PC-3 (cell line): ENCODE measurements at regions not wholly inside any gene's neighbourhood (a gene's known extent, or its start where the extent isn't known, plus 50 kb on each side); places are given as distances from the start of the nearest gene placed in this dataset.

Source experiments
- ATAC-seq: fragments of 200-7000 bp; cut with Tn5 transposase; 2 replicates; pipeline ENCODE4 v1.9.1; 2020; ENCODE audit warnings: mild to moderate bottlenecking, moderate library complexity
- BruUV-seq: library from RNA; stranded (reverse); fragments of 400-500 nt; replicated peaks from 2 replicates; lab custom pipeline; 2021; lab: Mats Ljungman, UMichigan
- CTCF ChIA-PET: fragments of 300-600 bp; sonication (Branson Sonifier 250); formaldehyde crosslinking; loops from one replicate; lab custom pipeline; 2022; ENCODE audit warnings: antibody characterized with exemption; lab: Charles Lee
- POLR2A ChIA-PET: fragments of 300-600 bp; sonication (Branson Sonifier 250); formaldehyde crosslinking; loops from one replicate; lab custom pipeline; 2022; ENCODE audit warnings: antibody characterized with exemption; ENCODE audit not compliant: unreplicated experiment; lab: Charles Lee
- DNase-seq: peaks from one replicate; pipeline ENCODE4 v3.0.0-alpha.2; 2015
- H2AFZ ChIP-seq: fragments of 300-600 bp; sonication (generic); 2 replicates; pipeline ENCODE4 v1.6.0; 2016; ENCODE audit warnings: antibody characterized with exemption, low read length
- H3F3A ChIP-seq: fragments of 300-600 bp; sonication (generic); one replicate; pipeline ENCODE4 v1.6.0; 2017; ENCODE audit warnings: antibody characterized with exemption, low read length, control low read depth, mild to moderate bottlenecking; ENCODE audit not compliant: unreplicated experiment
- H3K27ac ChIP-seq: fragments of 300-600 bp; sonication (generic); 2 replicates; pipeline ENCODE4 v1.5.1; 2016; ENCODE audit warnings: mild to moderate bottlenecking, low read length
- H3K27me3 ChIP-seq: fragments of 300-600 bp; sonication (generic); 2 replicates; pipeline ENCODE4 v1.6.1; 2016; ENCODE audit warnings: low read length, mixed read lengths
- H3K36me3 ChIP-seq: fragments of 300-600 bp; sonication (generic); 2 replicates; pipeline ENCODE4 v1.6.1; 2016; ENCODE audit warnings: low read depth, mixed run types, low read length, mixed read lengths
- H3K4me1 ChIP-seq: fragments of 300-600 bp; sonication (generic); 2 replicates; pipeline ENCODE4 v1.5.1; 2016; ENCODE audit warnings: low read length; ENCODE audit not compliant: insufficient read depth
- H3K4me2 ChIP-seq: fragments of 300-600 bp; sonication (generic); 2 replicates; pipeline ENCODE4 v1.6.0; 2016; ENCODE audit warnings: low read length
- H3K4me3 ChIP-seq: fragments of 300-600 bp; sonication (generic); 2 replicates; pipeline ENCODE4 v1.5.1; 2016; ENCODE audit warnings: mild to moderate bottlenecking, low read length, mixed read lengths
- H3K79me2 ChIP-seq: fragments of 300-600 bp; sonication (generic); 2 replicates; pipeline ENCODE4 v1.6.1; 2017; ENCODE audit warnings: low read length, mixed read lengths
- H3K9ac ChIP-seq: fragments of 300-600 bp; sonication (generic); 2 replicates; pipeline ENCODE4 v1.6.0; 2016; ENCODE audit warnings: mild to moderate bottlenecking, low read length
- H3K9me2 ChIP-seq: fragments of 300-600 bp; sonication (generic); replicated peaks from 2 replicates; pipeline ENCODE4 v1.6.1; 2016; ENCODE audit warnings: mixed run types, low read length, mixed read lengths
- H3K9me3 ChIP-seq: fragments of 300-600 bp; sonication (generic); 2 replicates; pipeline ENCODE4 v1.6.1; 2016; ENCODE audit warnings: low read length, mixed read lengths
- H4K20me1 ChIP-seq: fragments of 300-600 bp; sonication (generic); 2 replicates; pipeline ENCODE4 v1.6.1; 2016; ENCODE audit warnings: low read length, mixed read lengths
- EZH2 ChIP-seq: fragments of 300-600 bp; sonication (generic); IDR thresholded peaks from one replicate; pipeline ENCODE4 v1.6.1; 2017; ENCODE audit warnings: antibody characterized with exemption, mild to moderate bottlenecking, low read length; ENCODE audit not compliant: unreplicated experiment
- EZH2phosphoT487 ChIP-seq: fragments of 300-600 bp; sonication (generic); IDR thresholded peaks from 2 replicates; pipeline ENCODE4 v1.6.1; 2018; ENCODE audit warnings: mild to moderate bottlenecking, antibody characterized with exemption, low read length, borderline replicate concordance
- intact Hi-C: fragments of 100-400 bp; cut with micrococcal nuclease; formaldehyde crosslinking; loops from 2 replicates; pipeline ENCODE4 v1.9.0; 2023
- TF ChIP-seq, protein P1 (sequence below): fragments of 300-600 bp; sonication (generic); conservative IDR thresholded peaks from 2 replicates; pipeline ENCODE4 v1.5.1; 2017; ENCODE audit warnings: antibody characterized with exemption, low read depth, mild to moderate bottlenecking, low read length

DNA sequence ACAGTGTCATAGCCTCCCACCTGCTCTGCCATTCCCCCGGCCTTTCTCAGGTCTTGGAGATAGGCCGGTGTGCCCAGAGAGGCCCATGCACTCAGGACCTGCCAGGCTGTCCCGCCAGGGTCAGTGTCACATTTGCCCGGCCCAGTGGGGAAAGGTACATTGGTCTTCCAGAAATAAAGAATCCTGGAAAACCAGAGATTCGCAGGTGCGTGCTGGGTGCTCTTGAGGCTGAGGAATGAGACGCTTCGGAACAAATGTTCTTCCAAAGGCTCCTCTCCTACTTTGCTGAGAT, 205.8 kb upstream of the RTL1 start:
- no TSS peak for BruUV-seq
- H4K20me1 ChIP-seq, result no peaks in the 10 kb centered on the region
- intact Hi-C loops, result no loop called here
- TF ChIP-seq, protein P1, sequence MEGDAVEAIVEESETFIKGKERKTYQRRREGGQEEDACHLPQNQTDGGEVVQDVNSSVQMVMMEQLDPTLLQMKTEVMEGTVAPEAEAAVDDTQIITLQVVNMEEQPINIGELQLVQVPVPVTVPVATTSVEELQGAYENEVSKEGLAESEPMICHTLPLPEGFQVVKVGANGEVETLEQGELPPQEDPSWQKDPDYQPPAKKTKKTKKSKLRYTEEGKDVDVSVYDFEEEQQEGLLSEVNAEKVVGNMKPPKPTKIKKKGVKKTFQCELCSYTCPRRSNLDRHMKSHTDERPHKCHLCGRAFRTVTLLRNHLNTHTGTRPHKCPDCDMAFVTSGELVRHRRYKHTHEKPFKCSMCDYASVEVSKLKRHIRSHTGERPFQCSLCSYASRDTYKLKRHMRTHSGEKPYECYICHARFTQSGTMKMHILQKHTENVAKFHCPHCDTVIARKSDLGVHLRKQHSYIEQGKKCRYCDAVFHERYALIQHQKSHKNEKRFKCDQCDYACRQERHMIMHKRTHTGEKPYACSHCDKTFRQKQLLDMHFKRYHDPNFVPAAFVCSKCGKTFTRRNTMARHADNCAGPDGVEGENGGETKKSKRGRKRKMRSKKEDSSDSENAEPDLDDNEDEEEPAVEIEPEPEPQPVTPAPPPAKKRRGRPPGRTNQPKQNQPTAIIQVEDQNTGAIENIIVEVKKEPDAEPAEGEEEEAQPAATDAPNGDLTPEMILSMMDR, result no peak
- TF ChIP-seq EZH2 (no peak), EZH2phosphoT487 (no peak)
- no peaks in the 10 kb centered on the region for H3K9me2 ChIP-seq
- H3K36me3 ChIP-seq, result no peaks in the 10 kb centered on the region
- H3F3A ChIP-seq, result no peaks in the 10 kb centered on the region
- H3K27ac ChIP-seq, result no peak overlapping the region
- no peak for ATAC-seq
- no peaks in the 10 kb centered on the region for H3K4me1 ChIP-seq
- no peaks in the 10 kb centered on the region for H3K9me3 ChIP-seq
- no peak overlapping the region for H3K4me2 ChIP-seq
- CTCF ChIA-PET, result no interaction called here
- no peaks in the 10 kb centered on the region for H3K27me3 ChIP-seq
- H3K79me2 ChIP-seq, result no peaks in the 10 kb centered on the region
- no peak for DNase-seq
- no peak overlapping the region for H3K4me3 ChIP-seq
- H3K9ac ChIP-seq, result no peak overlapping the region
- no peak overlapping the region for H2AFZ ChIP-seq
- POLR2A ChIA-PET, result no interaction called here

DNA sequence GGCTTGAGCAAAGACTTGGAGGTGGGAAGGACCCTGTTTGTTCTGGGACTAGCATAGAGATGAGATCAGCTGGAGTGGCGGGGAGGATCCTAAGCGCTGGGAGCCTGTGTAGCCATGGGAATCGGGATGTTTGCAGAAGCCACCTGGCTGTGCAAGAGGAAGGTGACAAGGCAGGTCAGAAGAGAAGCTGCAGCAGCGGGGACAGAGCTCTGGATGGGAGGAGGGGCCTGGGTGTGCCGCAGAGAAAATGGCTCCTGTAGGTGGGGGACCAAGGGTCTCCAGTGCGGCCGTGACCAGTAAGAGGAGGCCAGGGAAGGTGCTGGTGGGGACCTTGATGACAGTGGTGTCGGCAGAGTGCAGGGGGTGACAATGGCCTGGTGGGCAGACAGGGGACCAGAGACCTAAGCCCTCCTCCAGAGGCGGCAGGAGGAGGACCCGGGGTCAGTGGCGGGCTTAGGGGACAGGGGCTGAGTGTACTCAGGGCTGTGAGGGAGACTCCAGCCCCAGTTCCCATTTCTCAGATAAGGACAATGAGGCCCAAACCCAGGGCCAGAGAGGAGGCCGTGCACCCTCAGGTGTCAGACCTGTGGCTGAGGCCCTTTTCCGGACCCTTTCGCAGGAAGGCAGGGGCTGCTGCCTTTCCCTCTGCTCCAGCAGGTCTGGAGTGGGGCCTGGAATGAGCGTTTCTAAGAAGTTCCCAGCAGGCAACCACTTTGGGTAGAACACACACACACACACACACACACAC, 206.6 kb upstream of the RTL1 start:
- BruUV-seq, result no TSS peak

More for the DNA sequence above, 206.6 kb upstream of the RTL1 start:
- POLR2A ChIA-PET, result no interaction called here
- ATAC-seq (no peak), DNase-seq (no peak)
- Histone ChIP-seq H3K9ac (no peak overlapping the region), H3K9me3 (no peaks in the 10 kb centered on the region), H3K27ac (no peak overlapping the region), H4K20me1 (no peaks in the 10 kb centered on the region), H3F3A (no peaks in the 10 kb centered on the region), H3K4me2 (no peak overlapping the region), H3K36me3 (no peaks in the 10 kb centered on the region), H3K27me3 (no peaks in the 10 kb centered on the region), H2AFZ (no peak overlapping the region), H3K4me1 (no peaks in the 10 kb centered on the region), H3K4me3 (no peak overlapping the region), H3K9me2 (no peaks in the 10 kb centered on the region), H3K79me2 (no peaks in the 10 kb centered on the region)
- CTCF ChIA-PET, result no interaction called here
- no peak for TF ChIP-seq EZH2
- TF ChIP-seq, protein P1, result no peak
- TF ChIP-seq EZH2phosphoT487, result no peak
- intact Hi-C loops, result no loop called here
